Hepatocyte (in vitro differentiated cells): ENCODE measurements at regions not wholly inside any gene's neighbourhood (a gene's known extent, or its start where the extent isn't known, plus 50 kb on each side); places are given as distances from the start of the nearest gene placed in this dataset.
"Not testable (repeated sequence)": the region's sequence is repeated elsewhere in the genome, so short reads cannot be mapped to it uniquely, and the experiment has no call there.

ENCODE experiments used
- DNase-seq: peaks from one replicate; pipeline ENCODE4 v3.0.0-alpha.2; 2016; ENCODE audit warnings: low spot score
- H2AFZ ChIP-seq: fragments of 200-600 bp; sonication (generic); 2 replicates; pipeline ENCODE4 v1.6.0; 2016; ENCODE audit warnings: antibody characterized with exemption, mild to moderate bottlenecking
- H3K27ac ChIP-seq: fragments of 200-600 bp; sonication (generic); 2 replicates; pipeline ENCODE4 v1.5.1; 2016; ENCODE audit warnings: mild to moderate bottlenecking
- H3K27me3 ChIP-seq: fragments of 200-600 bp; sonication (generic); 2 replicates; pipeline ENCODE4 v1.6.1; 2016
- H3K36me3 ChIP-seq: fragments of 200-600 bp; sonication (generic); replicated peaks from 2 replicates; pipeline ENCODE4 v1.5.1; 2016; ENCODE audit warnings: low read depth; ENCODE audit not compliant: insufficient read depth
- H3K4me1 ChIP-seq: fragments of 200-600 bp; sonication (generic); 2 replicates; pipeline ENCODE4 v1.5.1; 2016; ENCODE audit warnings: mild to moderate bottlenecking, moderate library complexity; ENCODE audit not compliant: insufficient read depth
- H3K4me2 ChIP-seq: fragments of 200-600 bp; sonication (generic); 2 replicates; pipeline ENCODE4 v1.6.0; 2016
- H3K4me3 ChIP-seq: fragments of 200-600 bp; sonication (generic); 2 replicates; pipeline ENCODE4 v1.5.1; 2016; ENCODE audit warnings: mild to moderate bottlenecking
- H3K79me2 ChIP-seq: fragments of 200-600 bp; sonication (generic); 2 replicates; pipeline ENCODE4 v1.6.0; 2017; ENCODE audit warnings: mild to moderate bottlenecking
- H3K9me2 ChIP-seq: fragments of 200-600 bp; sonication (generic); replicated peaks from 2 replicates; pipeline ENCODE4 v1.6.0; 2017; ENCODE audit warnings: mild to moderate bottlenecking; ENCODE audit not compliant: insufficient read depth
- H3K9me3 ChIP-seq: fragments of 200-600 bp; sonication (generic); 2 replicates; pipeline ENCODE4 v1.5.1; 2016; ENCODE audit warnings: low read depth, mild to moderate bottlenecking
- H4K20me1 ChIP-seq: fragments of 200-600 bp; sonication (generic); 2 replicates; pipeline ENCODE4 v1.6.0; 2016; ENCODE audit warnings: mild to moderate bottlenecking; ENCODE audit not compliant: insufficient read depth, poor library complexity, severe bottlenecking
- CTCF ChIP-seq: fragments of 200-600 bp; sonication (generic); IDR thresholded peaks from 2 replicates; pipeline ENCODE4 v1.5.1; 2016; ENCODE audit warnings: antibody characterized with exemption, mild to moderate bottlenecking; ENCODE audit not compliant: poor library complexity
- EZH2 ChIP-seq: fragments of 200-600 bp; sonication (generic); IDR thresholded peaks from 2 replicates; pipeline ENCODE4 v1.6.1; 2016; ENCODE audit warnings: antibody characterized with exemption, mild to moderate bottlenecking, borderline replicate concordance
- EZH2phosphoT487 ChIP-seq: fragments of 200-600 bp; sonication (generic); IDR thresholded peaks from one replicate; pipeline ENCODE4 v1.6.1; 2018; ENCODE audit warnings: antibody characterized with exemption, mild to moderate bottlenecking, low read depth, moderate library complexity; ENCODE audit not compliant: unreplicated experiment, severe bottlenecking
- WGBS: methylation state at CpG from one replicate; pipeline ENCODE4 v1.1.6; 2016; ENCODE audit warnings: low lambda C conversion rate; ENCODE audit errors: missing lambda C conversion rate; 5-methylcytosine and 5-hydroxymethylcytosine counted together

DNA sequence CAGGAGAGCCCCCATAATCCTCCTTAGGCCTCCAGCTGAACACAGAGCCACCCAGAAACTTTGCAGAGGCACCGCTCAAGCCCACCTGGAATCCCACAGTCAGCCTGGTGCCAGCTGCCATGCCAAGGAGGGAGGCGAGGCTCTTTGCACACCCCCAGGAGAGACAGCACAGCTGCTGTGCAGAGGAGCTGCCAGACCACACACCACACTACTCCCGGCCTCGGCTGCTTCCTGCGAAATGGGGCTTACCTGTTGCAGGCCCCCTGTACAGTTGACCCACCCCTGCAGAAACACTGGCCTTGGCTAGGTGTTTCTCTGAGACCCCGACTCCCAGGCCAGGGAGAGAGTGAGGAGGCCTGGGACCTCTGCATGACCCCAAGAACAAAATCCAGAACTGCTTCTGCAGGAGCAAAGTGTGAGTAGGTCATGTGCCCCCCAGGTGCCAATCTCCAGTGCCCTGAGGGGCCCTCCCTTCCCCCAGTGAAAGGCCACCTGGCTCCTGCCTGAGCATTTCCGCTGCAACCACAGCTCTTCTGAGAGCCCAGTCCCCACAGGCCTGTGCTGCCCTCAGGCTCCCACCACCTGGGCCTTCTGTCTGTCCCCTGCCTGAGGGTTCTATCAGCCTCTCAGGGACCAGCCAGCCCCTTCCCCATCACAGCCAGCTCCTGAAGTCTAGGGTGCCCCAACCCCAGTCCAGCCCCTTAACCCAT lies 580.4 kb downstream of the UQCRFS1 start:
- Histone ChIP-seq H3K4me1 (no peaks in the 10 kb centered on the region), H3K36me3 (no peaks in the 10 kb centered on the region), H3K9me2 (no peaks in the 10 kb centered on the region), H3K4me3 (no peak overlapping the region), H3K9me3 (no peaks in the 10 kb centered on the region), H4K20me1 (no peaks in the 10 kb centered on the region), H3K4me2 (no peak overlapping the region), H2AFZ (no peak overlapping the region), H3K27ac (no peak overlapping the region), H3K79me2 (no peaks in the 10 kb centered on the region), H3K27me3 (no peaks in the 10 kb centered on the region)
- WGBS: 87% methylated on average over 7 of the region's 7 CpGs
- TF ChIP-seq CTCF (no peak), EZH2phosphoT487 (no peak), EZH2 (no peak)
- no peak for DNase-seq

DNA sequence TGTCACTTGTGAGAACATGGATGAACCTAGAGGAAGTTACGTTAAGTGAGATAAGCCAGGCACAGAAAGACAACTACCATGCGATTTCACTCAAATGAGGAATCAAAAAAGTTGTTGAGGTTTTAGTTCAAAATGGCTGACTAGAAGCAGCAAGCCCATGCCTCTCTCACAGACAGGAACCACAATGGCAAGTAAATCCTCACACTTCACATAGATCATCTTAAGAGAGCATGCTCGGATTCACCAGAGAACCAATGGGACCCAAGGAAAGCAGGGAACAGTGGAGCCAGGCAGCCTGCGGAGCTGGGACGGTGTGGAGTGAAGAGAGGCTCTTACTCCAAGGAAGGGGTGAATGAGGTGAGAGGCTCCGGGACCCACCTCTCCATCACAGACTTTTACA lies 581.0 kb downstream of the UQCRFS1 start:
- Histone ChIP-seq H3K4me1 (no peaks in the 10 kb centered on the region), H3K4me3 (no peak overlapping the region), H3K79me2 (no peaks in the 10 kb centered on the region), H2AFZ (no peak overlapping the region), H3K9me2 (no peaks in the 10 kb centered on the region), H4K20me1 (no peaks in the 10 kb centered on the region), H3K27me3 (no peaks in the 10 kb centered on the region), H3K4me2 (no peak overlapping the region), H3K36me3 (no peaks in the 10 kb centered on the region), H3K9me3 (no peaks in the 10 kb centered on the region), H3K27ac (no peak overlapping the region)
- WGBS: 80% methylated on average over 6 of the region's 6 CpGs
- no peak for DNase-seq
- TF ChIP-seq EZH2 (no peak), CTCF (no peak), EZH2phosphoT487 (no peak)

GRCh38 chr19:28627669-28628068 lies 585.3 kb downstream of the UQCRFS1 start:
- no peaks in the 10 kb centered on the region for H3K4me1 ChIP-seq
- H3K4me3 ChIP-seq: no peak overlapping the region
- H3K4me2 ChIP-seq: no peak overlapping the region
- no peaks in the 10 kb centered on the region for H3K79me2 ChIP-seq
- H3K9me3 ChIP-seq: no peaks in the 10 kb centered on the region
- no peak overlapping the region for H3K27ac ChIP-seq
- WGBS: 97% methylated on average over 1 of the region's 1 CpG
- H3K9me2 ChIP-seq: no peaks in the 10 kb centered on the region
- no peaks in the 10 kb centered on the region for H4K20me1 ChIP-seq
- no peaks in the 10 kb centered on the region for H3K27me3 ChIP-seq
- no peak overlapping the region for H2AFZ ChIP-seq
- TF ChIP-seq EZH2phosphoT487 (no peak), EZH2 (no peak), CTCF (no peak)
- no peaks in the 10 kb centered on the region for H3K36me3 ChIP-seq
- DNase-seq: no peak

GRCh38 chr19:28626407-28626806 lies 586.5 kb downstream of the UQCRFS1 start:
- not testable (repeated sequence) for H3K79me2 ChIP-seq, H3K9me3 ChIP-seq, H3K4me2 ChIP-seq, H4K20me1 ChIP-seq, H2AFZ ChIP-seq, H3K27ac ChIP-seq, H3K4me1 ChIP-seq, H3K27me3 ChIP-seq, H3K4me3 ChIP-seq, DNase-seq, H3K36me3 ChIP-seq, H3K9me2 ChIP-seq
- 88% methylated on average over 2 of the region's 2 CpGs for WGBS
